ENCODE measurements at regions not wholly inside any gene's neighbourhood (a gene's known extent, or its start where the extent isn't known, plus 50 kb on each side); places are given as distances from the start of the nearest gene placed in this dataset.

DNA sequence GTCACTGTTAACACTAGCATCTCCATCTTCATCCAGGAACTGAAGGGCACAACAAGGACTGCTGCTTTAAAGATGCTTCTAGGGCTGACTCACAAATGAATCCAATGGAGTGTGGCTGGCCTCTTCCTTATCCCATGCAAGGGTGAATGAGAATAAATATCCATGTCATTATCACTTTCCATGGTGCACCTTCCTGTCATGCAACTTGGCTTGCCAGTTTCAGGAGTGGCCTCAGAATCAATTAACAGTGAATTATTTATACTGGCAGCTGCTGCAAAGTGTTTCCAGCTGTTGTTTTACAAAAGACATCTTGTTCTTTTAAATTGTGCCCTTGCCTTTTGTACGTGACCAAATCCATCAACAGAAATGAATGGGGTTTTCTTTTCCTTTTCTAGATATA lies 499.3 kb upstream of the TMEM132C start:
- Mint-ChIP-seq H3K9me3 (peaks cover 40% of the 10 kb centered on the region), H3K27me3 (ENCODE audit: insufficient read depth) (peaks cover 2% of the 10 kb centered on the region; the same call in 1 of the 2 replicates), H3K36me3 (ENCODE audit: low read depth) (no peaks in the 10 kb centered on the region), H3K4me3 (no peak overlapping the region), H3K27ac (no peak overlapping the region), H3K4me1 (ENCODE audit: low read depth) (no peaks in the 10 kb centered on the region)
- TF ChIP-seq CTCF (IDR thresholded peaks at IDR 0.05), result no peak
- DNase-seq, result no peak

- Mint-ChIP-seq H3K9me3 (peaks cover 47% of the 10 kb centered on the region), H3K27ac (no peak overlapping the region), H3K4me1 (ENCODE audit: low read depth) (no peaks in the 10 kb centered on the region), H3K27me3 (ENCODE audit: insufficient read depth) (peaks cover 3% of the 10 kb centered on the region), H3K36me3 (ENCODE audit: low read depth) (no peaks in the 10 kb centered on the region), H3K4me3 (no peak overlapping the region)
- TF ChIP-seq CTCF (IDR thresholded peaks at IDR 0.05), result no peak
- DNase-seq, result no peak
Measured at GRCh38 chr12:127770118-127770517, 496.9 kb upstream of the TMEM132C start.

- DNase-seq, result no peak
- no peaks in the 10 kb centered on the region for H3K36me3 Mint-ChIP-seq (ENCODE audit: low read depth)
- H3K4me1 Mint-ChIP-seq (ENCODE audit: low read depth), result no peaks in the 10 kb centered on the region
- peaks cover 47% of the 10 kb centered on the region for H3K9me3 Mint-ChIP-seq
- H3K27ac Mint-ChIP-seq, result no peak overlapping the region
- no peak overlapping the region for H3K4me3 Mint-ChIP-seq
- no peak for TF ChIP-seq CTCF (IDR thresholded peaks at IDR 0.05)
- peaks cover 1% of the 10 kb centered on the region for H3K27me3 Mint-ChIP-seq (ENCODE audit: insufficient read depth)
Measured at GRCh38 chr12:127771546-127771945, 495.4 kb upstream of the TMEM132C start.

DNA sequence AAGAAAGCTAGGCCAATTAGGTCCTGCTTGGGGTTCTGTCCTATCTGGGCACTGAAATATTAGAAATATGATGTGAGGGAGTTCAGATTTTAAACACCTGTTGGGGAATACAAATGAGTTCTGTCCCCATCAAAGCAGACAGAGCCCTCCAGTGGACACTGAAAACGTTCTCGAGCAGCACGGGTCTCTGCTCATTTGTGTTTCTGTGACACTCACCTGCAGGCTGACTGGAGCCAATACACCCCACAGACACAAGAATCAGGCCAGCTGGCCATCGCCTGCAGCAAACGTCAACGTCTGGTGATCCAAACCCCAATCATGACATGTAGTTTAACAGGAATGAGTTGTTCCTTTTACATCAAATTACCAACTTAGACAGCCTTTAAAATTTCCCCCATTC lies 493.4 kb upstream of the TMEM132C start:
- Mint-ChIP-seq H3K36me3 (ENCODE audit: low read depth) (no peaks in the 10 kb centered on the region), H3K4me1 (ENCODE audit: low read depth) (no peaks in the 10 kb centered on the region), H3K9me3 (peaks cover 56% of the 10 kb centered on the region), H3K27ac (no peak overlapping the region), H3K4me3 (no peak overlapping the region), H3K27me3 (ENCODE audit: insufficient read depth) (peaks cover 1% of the 10 kb centered on the region)
- TF ChIP-seq CTCF (IDR thresholded peaks at IDR 0.05), result no peak
- no peak for DNase-seq

DNA sequence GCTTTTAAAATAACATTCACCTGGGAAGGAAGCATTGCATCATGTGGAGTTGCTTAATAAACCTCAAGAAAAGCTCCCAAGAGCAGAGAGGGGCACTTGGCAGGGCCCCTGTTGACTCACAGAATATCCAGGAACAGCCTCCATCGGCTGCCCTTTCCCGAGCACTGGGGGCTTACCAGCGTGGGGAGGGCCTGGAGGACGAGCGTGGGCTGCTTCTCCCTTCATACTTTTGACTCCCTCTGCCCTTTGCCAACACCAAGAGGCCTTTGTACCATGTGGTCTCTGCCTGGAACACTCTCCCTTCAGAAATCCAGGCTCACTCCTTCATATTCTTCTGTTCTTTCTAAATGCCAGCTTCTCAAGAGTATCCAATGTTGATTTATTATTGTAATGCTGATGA lies 492.1 kb upstream of the TMEM132C start:
- Mint-ChIP-seq H3K9me3 (peaks cover 64% of the 10 kb centered on the region), H3K4me1 (ENCODE audit: low read depth) (no peaks in the 10 kb centered on the region), H3K27ac (no peak overlapping the region), H3K36me3 (ENCODE audit: low read depth) (no peaks in the 10 kb centered on the region), H3K4me3 (no peak overlapping the region), H3K27me3 (ENCODE audit: insufficient read depth) (peaks cover 1% of the 10 kb centered on the region)
- DNase-seq, result no peak
- TF ChIP-seq CTCF (IDR thresholded peaks at IDR 0.05), result no peak
